Thyroid gland (tissue), 4 donors: ENCODE measurements at regions not wholly inside any gene's neighbourhood (a gene's known extent, or its start where the extent isn't known, plus 50 kb on each side); places are given as distances from the start of the nearest gene placed in this dataset.

Source experiments
- POLR2A ChIP-seq, 2 donors: fragments of 450-650 bp; IDR thresholded peaks; one replicate each; pipeline ENCODE4 v1.6.1; 2017; ENCODE audit warnings: antibody characterized with exemption in 2 of 2, mild to moderate bottlenecking in 2 of 2, moderate library complexity in 1 of 2
- TF ChIP-seq, protein P1 (sequence below), 6 experiments: fragments of 200-600 bp in 3 of 6; fragments of 450-650 bp in 3 of 6; sonication (generic) in 3 of 6; IDR thresholded peaks; one replicate each; pipeline ENCODE4 v1.5.1; 2016 to 2019; ENCODE audit warnings: antibody characterized with exemption in 6 of 6, mild to moderate bottlenecking in 2 of 6, inconsistent platforms in 1 of 6, moderate library complexity in 1 of 6

DNA sequence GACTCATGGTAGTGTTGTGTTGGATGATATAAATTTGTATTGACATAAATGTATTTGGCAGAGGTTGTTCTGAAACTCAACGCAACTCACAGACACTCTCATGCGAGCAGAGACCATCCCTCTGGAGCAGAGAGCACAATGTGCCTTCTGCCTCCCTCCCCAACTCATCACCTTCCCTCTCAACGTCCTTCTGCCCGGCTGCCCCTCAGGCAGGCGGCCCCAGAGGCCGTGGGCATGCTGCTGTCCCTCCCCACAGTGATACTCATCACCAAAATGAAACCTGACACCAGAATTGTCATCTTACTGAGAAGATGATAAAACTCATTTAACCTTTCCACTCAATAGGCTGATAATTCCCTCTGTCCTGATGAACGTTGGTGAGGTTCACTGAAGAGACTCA lies 260.6 kb downstream of the ETS1 start:
- TF ChIP-seq POLR2A (IDR thresholded peaks at IDR 0.05) = no peak
- TF ChIP-seq, protein P1, sequence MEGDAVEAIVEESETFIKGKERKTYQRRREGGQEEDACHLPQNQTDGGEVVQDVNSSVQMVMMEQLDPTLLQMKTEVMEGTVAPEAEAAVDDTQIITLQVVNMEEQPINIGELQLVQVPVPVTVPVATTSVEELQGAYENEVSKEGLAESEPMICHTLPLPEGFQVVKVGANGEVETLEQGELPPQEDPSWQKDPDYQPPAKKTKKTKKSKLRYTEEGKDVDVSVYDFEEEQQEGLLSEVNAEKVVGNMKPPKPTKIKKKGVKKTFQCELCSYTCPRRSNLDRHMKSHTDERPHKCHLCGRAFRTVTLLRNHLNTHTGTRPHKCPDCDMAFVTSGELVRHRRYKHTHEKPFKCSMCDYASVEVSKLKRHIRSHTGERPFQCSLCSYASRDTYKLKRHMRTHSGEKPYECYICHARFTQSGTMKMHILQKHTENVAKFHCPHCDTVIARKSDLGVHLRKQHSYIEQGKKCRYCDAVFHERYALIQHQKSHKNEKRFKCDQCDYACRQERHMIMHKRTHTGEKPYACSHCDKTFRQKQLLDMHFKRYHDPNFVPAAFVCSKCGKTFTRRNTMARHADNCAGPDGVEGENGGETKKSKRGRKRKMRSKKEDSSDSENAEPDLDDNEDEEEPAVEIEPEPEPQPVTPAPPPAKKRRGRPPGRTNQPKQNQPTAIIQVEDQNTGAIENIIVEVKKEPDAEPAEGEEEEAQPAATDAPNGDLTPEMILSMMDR (IDR thresholded peaks at IDR 0.05) = no peak
